Activated CD8-positive, alpha-beta memory T cell treated with anti-CD3 and anti-CD28 coated beads for 36 hours (primary cell): ENCODE measurements at regions not wholly inside any gene's neighbourhood (a gene's known extent, or its start where the extent isn't known, plus 50 kb on each side); places are given as distances from the start of the nearest gene placed in this dataset.

ENCODE experiments used
- CTCF ChIA-PET: fragments of 350-600 bp; sonication (Branson Sonifier 250); formaldehyde crosslinking; loops from one replicate; lab custom pipeline; 2021; ENCODE audit warnings: antibody characterized with exemption; lab: Charles Lee
- POLR2A ChIA-PET: fragments of 350-600 bp; sonication (Branson Sonifier 250); formaldehyde crosslinking; loops from one replicate; lab custom pipeline; 2021; ENCODE audit warnings: antibody characterized with exemption; lab: Charles Lee

DNA sequence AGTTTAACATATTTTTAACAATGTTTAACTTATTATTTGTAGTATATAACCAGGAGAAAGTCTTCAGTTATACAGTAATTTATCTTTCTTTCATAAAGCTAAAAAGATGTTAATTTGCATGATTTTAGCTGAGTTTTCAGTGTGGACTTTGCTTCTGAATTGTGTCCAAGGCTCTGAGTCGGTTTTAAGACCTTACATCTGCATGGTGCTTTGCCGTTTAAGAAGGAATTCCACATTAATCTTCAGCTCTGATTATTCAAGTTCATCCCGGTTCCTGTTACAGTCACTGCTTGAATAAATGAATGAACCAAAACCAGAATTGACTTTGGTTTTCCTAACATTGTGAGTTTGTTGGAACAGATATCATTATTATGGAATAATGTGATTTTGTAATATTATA is 419.7 kb upstream of the RGPD4 start:
- CTCF ChIA-PET, result no interaction called here
- POLR2A ChIA-PET, result no interaction called here

DNA sequence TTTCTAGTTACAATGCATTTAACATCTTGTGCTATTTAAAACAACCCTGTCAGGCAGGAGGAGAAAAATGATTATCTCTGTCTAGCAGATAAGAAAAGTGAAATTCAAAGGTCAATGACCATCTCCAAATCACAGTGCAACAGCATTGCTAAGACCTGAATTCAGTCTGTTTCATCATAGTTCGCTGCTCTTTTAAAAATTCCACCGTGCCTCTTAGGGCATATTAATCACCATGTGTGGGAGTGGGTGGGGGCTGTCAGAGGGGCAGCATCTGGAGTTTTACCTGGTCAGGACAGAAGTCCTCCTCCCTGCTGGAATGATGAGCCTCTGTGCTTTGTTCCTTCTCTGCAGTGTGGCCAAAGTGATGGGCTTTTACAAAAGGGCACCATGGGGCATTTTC is 418.7 kb upstream of the RGPD4 start:
- CTCF ChIA-PET, result no interaction called here

DNA sequence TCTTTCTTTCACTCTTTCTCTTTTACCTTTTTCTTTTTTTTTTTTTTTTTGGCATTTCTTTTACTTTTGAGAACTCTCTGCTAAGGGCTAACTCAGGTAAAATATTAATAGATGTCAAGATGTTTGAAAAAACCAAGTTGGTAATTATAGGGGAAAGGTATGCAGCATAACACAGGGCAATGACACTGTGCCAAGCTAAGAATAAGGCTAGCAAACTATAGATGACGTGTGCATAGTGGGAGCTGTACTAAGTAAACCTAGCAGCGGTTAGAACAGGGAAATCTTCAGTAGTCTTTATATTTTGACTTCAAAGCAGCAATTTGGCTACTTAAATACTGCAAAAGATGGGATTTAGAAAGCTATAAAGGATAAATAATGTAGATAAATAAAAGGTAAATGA is 415.4 kb upstream of the RGPD4 start:
- CTCF ChIA-PET, result no interaction called here
- POLR2A ChIA-PET, result no interaction called here

More for the DNA sequence above, 418.7 kb upstream of the RGPD4 start:
- POLR2A ChIA-PET, result no interaction called here

DNA sequence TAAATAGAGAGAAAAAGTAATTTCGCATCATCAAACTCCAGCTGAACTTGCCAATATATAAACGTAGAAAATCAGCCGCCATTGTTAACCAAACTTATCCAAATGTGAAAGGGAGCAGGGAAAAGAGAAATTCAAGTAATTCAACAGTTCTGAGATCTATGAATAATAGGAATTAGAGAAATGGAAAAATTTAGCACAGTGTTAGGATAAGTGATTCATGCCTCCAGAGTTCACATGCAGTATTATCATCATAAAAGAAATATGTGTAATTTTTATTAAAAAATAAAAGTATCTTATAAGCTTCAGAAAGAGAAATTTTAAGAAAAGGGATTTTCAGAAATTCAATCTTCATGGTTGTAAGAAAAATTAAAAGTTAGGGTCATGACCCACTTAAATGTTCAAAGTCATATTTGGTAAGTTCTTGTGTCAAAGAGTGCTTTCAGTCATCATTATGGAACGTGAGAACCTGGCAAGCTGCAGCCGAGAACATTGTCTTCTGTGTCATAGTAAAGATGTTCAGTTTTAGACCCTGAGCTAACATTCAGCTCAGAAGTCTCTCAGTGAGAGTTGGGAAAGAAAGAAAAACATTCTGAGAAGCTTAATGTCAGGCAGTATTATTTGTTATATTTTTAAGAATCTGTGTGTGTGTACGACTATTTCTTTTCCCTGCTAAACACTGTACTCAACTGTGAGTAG is 414.3 kb upstream of the RGPD4 start:
- CTCF ChIA-PET, result no interaction called here
- POLR2A ChIA-PET, result no interaction called here

DNA sequence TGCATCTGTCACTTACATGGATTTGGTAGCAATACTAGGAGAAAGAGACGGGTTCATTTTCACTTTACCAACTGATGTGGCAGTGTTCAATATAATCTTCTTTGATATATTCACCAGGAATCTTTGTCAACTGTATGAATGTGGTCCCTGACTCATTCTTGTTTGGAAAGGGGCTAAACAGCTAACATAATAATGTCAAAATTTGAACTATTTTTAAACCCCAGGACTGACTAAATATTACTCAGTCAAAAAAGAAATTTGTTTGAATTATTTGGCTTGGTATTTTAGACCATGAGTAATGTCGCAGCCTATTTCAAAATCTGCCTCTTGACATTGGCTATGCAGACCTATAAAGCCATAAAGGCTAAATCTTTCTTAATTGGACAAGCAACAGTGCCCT is 413.7 kb upstream of the RGPD4 start:
- CTCF ChIA-PET, result no interaction called here
- POLR2A ChIA-PET, result no interaction called here

DNA sequence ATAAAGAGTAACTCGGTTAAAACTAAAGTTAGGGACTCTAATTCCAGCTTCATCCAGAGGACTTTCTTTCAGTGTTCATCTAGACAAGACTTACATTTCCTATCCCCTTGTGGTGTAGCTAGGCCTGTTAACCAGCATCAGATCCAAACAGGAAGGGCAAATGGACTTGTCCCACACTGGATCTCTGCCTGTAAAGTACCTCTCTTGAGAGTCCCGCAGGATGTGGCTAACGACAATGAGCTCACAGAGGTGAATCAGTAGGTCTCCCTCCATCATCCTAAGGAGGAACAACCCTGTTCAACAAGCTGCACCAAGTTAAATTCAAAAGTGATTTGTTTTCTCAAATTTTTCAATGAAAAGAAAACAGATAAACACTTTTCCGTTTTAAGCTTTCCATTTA is 412.3 kb upstream of the RGPD4 start:
- CTCF ChIA-PET, result no interaction called here
- POLR2A ChIA-PET, result no interaction called here

DNA sequence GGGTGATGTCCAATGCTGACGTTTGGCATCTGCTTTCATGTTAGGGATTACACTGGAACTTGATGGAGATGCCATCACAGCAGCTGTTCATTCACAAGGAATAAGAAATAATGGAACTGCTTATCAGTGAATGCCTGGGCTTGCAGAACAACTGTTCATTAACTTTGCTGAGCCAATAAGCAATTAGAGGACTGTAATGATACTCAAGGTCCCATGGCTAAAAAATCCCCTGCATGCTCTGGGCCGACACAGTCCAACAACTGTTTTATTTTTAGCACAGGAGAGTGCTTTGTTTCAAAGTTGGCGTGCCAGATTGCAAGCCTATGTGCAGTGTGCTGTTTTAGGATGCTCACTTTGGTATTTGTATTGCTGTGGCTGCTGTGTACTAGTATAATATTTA is 408.0 kb upstream of the RGPD4 start:
- POLR2A ChIA-PET, result no interaction called here
- CTCF ChIA-PET, result no interaction called here

DNA sequence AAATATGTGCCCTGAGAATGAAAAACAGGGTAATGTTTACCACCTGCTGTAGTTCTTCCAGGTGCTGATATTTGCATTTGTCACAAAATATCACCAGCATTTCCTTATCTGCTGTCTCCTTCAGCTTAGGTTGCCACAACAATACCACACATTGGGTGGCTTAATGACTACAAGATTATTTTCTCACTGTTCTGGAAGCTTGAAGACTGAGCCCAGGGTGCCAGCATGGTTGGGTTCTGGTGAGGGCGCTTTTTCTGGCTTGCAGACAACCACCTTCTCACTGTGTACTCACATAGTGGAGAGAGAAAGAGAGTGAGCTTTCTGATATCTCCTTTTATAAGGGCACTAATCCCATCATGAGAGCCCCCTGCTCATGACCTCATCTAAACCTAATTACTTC is 407.5 kb upstream of the RGPD4 start:
- CTCF ChIA-PET, result no interaction called here
- POLR2A ChIA-PET, result no interaction called here

DNA sequence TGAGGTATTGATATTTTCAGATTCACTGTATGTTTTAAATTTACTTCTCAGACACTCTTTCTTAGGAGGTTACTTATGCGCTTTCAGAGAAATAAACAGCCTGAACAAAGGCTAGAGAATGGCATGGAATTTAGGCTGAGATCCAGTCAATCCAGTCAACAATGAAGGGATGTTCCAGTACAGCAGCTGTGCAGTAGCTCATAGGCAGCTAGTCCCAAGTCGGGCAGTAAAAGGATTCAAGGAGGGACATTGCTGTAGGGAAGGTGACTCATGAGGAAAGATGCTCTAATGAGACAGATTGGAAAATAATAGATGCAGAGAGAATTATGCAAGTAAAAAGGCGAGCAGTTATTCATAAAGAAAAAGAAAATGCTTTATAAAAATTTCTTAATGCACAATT is 397.9 kb upstream of the RGPD4 start:
- ChIA-PET CTCF (no interaction called here), POLR2A (no interaction called here)

DNA sequence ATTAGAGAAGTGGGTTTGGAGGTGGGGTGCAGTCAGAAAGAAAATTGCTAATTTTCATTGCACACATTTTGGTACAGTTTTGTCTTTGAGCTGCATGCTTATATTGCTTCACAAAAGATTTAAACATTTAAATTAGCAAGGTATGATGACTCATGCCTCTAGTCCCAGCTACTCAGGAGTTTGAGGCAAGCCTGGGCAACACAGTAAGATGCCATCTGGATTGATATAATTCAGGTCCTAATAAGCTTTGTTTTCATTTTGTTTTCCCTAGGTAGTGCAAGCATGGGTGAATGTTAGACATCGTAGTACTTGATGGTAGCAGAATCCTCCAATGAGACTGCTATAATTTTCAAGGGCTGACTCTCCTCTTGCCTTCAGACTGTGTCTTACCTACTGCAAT is 396.7 kb upstream of the RGPD4 start:
- POLR2A ChIA-PET, result no interaction called here

DNA sequence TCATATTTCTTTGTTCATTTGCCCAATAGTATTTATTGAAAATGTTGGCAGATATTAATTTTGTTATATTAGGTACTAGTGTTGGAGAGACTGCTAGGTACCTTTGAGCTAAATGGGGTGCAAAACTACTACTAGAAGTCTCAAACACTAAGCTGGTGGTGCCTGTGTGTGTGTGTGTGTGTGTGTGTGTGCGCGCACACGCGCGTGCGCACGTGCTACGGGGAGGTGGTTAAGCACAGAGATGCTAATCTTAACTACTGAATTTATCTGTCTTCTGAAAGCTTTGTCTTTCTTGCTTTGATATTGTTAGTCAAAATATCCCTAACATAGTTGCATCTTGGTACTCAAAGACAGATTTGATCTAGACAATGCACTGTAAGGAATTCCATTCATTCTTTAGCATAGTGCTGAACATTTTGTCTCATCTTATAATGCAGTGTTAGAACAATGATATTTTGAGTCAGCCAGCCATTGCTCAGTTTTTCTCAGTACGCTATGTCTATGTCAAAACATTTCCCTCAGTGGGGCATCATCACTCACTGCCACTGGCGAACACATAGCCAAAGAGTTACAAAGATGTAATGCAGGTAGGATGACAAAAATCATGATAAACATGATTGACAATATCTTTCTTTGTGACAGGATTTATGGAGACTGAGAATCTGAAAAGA is 396.0 kb upstream of the RGPD4 start:
- POLR2A ChIA-PET, result no interaction called here
- CTCF ChIA-PET, result no interaction called here

More for the DNA sequence above, 396.7 kb upstream of the RGPD4 start:
- CTCF ChIA-PET, result no interaction called here

DNA sequence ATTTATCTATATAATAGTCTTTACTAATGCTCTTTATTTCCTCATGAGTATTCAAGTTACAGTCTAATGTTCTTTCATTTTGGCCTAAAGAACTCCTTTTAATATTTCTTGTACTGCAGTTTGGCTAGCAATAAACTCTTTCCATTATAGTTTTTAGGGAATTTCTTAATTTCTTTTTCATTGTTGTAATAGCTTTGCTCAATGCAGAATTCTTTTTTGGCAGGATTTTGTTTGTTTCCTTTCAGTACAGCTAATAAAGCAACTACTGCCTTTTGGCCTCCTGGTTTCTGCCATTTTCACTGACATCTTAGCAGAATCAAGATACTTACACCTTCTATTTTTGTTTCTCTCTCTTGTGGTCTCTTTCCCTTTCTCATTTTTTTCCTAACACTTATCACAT is 390.4 kb upstream of the RGPD4 start:
- ChIA-PET POLR2A (no interaction called here), CTCF (no interaction called here)

DNA sequence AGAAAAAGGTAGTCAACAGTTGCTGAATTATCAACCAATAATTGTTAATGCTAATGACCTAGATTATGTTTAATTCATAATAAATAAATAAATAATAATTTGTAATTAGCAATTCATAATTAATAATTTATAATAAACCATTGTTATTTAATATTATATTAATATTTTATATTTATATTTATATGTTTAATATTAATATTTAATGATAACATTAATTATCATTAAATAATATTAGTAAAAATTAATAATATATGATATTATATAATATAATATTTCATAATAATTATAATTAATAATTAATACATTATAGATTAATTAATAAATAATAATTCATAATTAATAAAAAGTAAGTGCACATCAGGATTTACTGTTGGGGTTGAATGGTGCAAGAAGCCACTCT is 389.4 kb upstream of the RGPD4 start:
- CTCF ChIA-PET, result no interaction called here
- POLR2A ChIA-PET, result no interaction called here

DNA sequence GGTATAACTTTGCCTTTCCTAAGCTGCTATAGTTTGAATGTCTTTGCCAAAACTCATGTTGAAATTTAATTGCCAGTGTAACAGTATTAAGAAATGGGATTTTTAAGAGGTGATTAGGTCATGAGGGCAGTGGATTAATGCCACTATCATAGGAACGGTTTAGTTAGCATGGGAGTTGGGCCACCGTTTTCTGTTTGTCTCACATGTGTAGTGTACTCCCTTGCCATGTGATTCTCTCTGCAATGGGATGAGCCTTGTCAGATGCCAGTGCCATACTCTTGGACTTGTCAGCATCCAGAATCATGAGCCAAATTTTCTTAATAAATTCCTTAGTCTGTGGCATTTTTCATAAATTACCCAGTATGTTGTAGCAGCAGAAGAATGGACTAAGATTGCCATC is 388.9 kb upstream of the RGPD4 start:
- CTCF ChIA-PET, result no interaction called here
- POLR2A ChIA-PET, result no interaction called here

DNA sequence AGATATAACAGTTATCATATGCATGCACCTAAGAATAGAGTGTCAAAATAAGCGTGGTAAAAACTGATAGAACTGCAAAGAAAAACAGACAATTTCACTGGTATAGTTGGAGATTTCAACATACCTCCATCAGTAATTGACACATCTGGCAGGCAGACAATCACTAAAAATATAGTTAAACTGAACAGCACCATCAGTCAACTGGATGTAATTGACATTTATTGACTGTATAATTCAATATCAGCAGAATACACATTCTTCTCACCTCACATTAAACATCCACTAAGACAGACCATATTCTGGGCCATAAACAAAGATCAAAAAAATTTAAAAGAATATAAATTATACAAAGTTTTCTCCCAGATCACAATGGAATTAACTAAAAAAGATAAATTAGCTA is 378.5 kb upstream of the RGPD4 start:
- CTCF ChIA-PET, result no interaction called here
- POLR2A ChIA-PET, result no interaction called here

DNA sequence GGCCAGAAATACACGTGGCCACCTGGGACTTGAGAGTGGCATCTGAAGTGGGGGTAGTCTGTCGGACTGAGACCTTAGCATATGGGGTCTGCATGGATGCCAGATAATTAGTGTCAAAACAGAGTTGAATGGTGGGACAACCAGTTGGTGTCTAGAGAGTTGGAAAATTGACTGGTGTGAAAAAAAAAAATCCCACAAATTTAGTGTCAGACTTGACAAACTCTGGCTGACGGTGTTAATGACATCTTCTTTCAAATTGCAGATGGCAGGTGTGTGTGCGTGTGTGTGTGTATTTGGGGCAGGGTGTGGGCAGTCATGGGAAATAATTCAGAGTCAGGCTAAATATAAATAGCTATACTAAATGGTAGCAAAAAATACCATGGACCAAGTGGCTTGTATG is 365.4 kb upstream of the RGPD4 start:
- ChIA-PET POLR2A (no interaction called here), CTCF (no interaction called here)

DNA sequence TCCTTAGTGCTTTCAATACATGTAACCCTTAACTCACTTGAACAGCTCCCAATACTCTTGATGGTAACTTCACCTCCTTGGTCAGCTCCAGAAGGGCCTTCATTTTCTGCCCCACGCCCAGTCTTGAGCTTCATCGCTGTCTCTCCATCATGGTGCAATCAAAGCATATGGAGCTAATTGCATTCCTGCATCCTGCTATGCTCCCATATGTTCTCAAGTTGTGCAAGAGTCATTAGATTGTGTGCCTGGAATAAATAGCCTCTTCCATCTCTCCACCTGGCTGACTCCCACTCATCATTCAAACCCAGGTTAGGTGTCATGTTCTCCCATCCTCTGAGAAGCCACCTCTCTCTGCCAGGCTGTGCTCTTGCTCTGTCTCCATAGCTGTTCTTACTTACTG is 364.5 kb upstream of the RGPD4 start:
- CTCF ChIA-PET, result no interaction called here
- POLR2A ChIA-PET, result no interaction called here

DNA sequence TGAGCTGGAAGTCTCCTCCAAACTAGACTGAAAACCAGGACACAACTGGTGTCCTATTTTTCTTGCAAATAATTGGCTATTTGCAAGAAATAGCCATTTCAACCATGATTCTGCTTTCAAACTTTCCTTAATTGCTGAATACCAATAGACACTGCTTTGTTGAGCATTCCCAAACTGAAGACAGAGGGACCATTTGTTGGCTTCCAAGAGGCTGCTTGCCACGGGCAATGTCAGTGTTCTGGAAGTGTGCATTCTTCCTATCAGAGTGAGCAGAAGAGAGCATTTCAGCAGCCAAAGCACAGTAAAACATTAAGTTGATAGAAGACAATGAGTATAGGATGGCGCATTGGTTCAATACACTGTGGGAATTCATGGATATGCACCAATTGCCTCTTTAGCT is 360.5 kb upstream of the RGPD4 start:
- POLR2A ChIA-PET, result no interaction called here
- CTCF ChIA-PET, result no interaction called here

DNA sequence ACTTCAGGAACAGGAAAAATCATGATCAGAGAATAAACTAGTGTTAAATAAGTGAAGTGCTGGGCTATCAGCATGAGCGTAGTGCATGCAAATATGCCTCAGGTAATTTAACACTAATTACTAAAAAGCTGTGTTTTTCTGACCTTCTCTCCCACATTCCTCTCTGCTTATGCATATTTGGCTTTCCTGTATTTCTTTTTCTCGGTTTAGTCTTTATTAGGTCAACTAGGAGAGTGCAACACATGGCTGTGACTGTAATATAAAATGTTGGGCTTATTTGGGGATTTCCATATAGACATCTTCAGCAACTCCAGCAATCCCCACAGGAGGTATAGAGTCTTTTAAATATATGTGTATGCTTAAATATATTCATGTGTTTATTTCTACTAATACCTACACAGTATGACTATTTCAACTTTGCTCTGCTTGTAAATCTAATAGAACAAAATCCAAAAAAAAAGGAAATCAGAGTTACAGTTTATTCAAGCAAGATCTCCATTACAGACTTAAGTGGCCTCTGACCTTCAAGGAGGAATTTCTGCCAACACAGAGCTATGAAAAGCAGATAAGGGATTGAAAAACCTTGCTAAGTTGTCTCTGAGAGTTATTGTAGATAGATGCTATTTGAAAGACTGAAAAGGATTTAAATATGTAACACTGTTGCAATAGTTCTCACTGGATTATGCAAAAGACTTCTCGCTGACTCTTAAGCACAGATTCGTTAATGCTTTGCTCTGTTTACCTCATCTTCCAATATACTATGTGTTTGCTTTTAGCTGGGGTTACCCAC is 359.5 kb upstream of the RGPD4 start:
- ChIA-PET CTCF (no interaction called here), POLR2A (no interaction called here)

DNA sequence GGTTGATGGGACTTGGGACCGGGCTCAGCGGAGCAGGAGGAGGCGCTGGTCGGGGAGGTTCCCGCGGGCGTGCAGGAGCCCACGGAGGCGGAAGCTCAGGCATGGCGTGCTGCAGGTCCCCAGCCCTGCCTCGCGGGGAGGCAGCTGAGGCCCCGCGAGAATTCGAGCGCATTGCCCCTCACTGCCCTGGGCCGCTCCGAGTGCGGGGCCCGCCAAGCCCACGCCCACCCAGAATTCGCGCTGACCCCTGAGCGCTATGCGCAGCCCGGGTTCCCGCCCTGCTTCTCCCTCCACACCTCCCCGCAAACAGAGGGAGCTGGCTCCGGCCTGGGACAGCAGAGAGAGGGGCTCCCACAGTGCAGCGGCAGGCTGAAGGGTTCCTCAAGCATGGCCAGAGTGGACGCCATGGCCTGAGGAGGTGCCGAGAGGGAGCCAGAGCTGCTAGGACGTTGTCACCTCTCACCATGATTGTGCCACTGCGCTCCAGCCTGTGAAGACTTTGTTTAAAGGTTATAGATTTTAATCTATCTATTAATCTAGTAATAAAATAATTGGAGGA is 357.2 kb upstream of the RGPD4 start:
- POLR2A ChIA-PET, result no interaction called here
- CTCF ChIA-PET, result no interaction called here

DNA sequence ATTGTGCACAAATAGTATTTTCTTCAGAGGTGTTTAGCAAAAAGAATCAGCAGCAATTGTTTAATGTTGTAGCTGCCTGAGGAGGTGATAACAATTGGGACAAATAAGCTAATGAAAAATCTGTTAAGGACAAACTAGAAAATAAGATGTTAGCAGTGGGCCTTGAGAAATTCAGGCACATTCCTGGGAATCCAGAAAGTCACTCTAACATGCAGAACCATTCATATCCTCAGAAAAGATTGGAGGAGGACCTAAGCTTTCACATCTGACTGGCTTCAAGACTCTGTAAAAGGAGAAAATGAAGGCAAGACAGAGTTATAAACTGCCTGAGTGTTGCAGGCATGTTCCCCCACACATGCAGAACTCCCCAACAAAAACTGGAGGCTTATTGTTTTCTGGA is 353.5 kb upstream of the RGPD4 start:
- ChIA-PET POLR2A (no interaction called here), CTCF (no interaction called here)
